GM12864 (cell line): ENCODE measurements at regions not wholly inside any gene's neighbourhood (a gene's known extent, or its start where the extent isn't known, plus 50 kb on each side); places are given as distances from the start of the nearest gene placed in this dataset.

Experiments used
- DNase-seq: peaks from one replicate; pipeline ENCODE4 v3.0.0-alpha.2; 2011; ENCODE audit warnings: low read depth
- H3K4me3 ChIP-seq: 2 replicates; pipeline ENCODE4 v1.5.1; 2011; ENCODE audit warnings: mild to moderate bottlenecking, low read depth, low read length, control low read depth
- TF ChIP-seq, protein P1 (sequence below): IDR thresholded peaks from 2 replicates; pipeline ENCODE4 v1.5.1; 2011; ENCODE audit warnings: low read depth, mild to moderate bottlenecking, moderate library complexity, low read length, control low read depth, inconsistent platforms; ENCODE audit errors: missing control alignments

DNA sequence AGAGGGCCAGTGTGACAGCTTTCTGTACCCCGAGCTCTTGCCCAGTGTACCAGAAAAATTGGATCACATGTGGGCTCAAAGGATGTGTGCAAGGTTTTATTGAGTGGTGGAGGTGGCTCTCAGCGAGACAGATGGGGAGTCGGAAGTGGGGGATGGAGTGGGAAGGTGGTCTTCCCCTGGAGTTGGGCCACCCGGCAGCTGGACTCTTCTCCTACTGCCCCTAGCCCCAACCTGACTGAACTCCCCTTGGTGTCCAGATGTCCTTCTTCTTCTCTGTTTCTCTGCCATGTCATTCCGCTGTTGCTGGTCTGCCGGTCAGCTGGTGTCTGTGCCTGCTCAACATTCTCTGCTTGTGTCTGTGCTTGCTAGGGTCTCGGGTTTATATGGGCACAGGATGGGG lies 217.9 kb downstream of the RRAGC start:
- TF ChIP-seq, protein P1, sequence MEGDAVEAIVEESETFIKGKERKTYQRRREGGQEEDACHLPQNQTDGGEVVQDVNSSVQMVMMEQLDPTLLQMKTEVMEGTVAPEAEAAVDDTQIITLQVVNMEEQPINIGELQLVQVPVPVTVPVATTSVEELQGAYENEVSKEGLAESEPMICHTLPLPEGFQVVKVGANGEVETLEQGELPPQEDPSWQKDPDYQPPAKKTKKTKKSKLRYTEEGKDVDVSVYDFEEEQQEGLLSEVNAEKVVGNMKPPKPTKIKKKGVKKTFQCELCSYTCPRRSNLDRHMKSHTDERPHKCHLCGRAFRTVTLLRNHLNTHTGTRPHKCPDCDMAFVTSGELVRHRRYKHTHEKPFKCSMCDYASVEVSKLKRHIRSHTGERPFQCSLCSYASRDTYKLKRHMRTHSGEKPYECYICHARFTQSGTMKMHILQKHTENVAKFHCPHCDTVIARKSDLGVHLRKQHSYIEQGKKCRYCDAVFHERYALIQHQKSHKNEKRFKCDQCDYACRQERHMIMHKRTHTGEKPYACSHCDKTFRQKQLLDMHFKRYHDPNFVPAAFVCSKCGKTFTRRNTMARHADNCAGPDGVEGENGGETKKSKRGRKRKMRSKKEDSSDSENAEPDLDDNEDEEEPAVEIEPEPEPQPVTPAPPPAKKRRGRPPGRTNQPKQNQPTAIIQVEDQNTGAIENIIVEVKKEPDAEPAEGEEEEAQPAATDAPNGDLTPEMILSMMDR: no peak
- H3K4me3 ChIP-seq: no peak overlapping the region
- DNase-seq: no peak

GRCh38 chr1:38640371-38640770 lies 219.2 kb downstream of the RRAGC start:
- TF ChIP-seq, protein P1: no peak
- H3K4me3 ChIP-seq: no peak overlapping the region
- no peak for DNase-seq

- no peak overlapping the region for H3K4me3 ChIP-seq
- TF ChIP-seq, protein P1: no peak
- no peak for DNase-seq
Measured at GRCh38 chr1:38628241-38628640, 231.3 kb downstream of the RRAGC start.

DNA sequence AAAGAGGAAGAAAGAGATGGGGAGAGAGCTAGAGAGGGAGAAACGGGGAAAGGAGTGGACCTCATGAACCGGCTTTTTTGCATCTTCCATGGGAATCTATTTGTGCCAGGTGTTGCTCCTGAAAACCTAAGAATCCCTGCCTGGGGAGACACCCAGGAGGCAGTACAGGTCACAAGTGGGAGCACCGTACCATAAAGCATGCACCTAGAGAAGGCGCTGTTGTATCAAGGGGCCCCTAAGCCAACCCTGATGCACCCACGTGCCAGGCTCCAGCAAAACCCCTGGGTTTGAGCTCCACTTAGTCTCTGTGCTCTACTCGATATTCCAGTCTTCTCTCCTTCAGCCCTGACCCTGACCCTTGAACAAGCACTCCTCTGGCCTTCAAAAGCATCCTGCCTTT lies 233.6 kb downstream of the RRAGC start:
- no peak for DNase-seq
- H3K4me3 ChIP-seq: no peak overlapping the region
- TF ChIP-seq, protein P1: no peak

- TF ChIP-seq, protein P1: no peak
- DNase-seq: no peak
- no peak overlapping the region for H3K4me3 ChIP-seq
Measured at GRCh38 chr1:38624336-38625039, 235.1 kb downstream of the RRAGC start.

DNA sequence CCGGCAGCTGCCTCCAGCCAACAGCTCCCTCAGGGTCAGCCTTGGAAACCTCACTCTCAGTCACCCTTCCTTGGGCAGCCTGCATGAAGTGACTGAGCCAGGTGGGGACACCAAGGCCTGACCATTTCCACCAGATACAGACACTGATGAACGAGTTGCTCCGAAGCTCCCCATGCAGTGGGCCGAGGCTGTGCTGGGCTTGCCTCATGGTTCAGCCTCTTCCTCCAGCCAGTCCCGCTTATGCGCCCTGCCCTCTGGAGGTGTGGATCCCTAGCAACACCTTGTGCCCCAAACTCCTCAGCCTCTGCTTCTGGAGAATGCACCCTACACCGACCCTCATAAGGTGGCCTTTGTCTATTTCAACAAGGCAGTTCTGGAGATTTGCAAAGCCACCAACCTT lies 236.0 kb downstream of the RRAGC start:
- TF ChIP-seq, protein P1: no peak
- no peak for DNase-seq
- no peak overlapping the region for H3K4me3 ChIP-seq

- no peak for DNase-seq
- TF ChIP-seq, protein P1: no peak
- no peak overlapping the region for H3K4me3 ChIP-seq
Measured at GRCh38 chr1:38622197-38622596, 237.4 kb downstream of the RRAGC start.
